PC-3 (cell line): ENCODE measurements at regions not wholly inside any gene's neighbourhood (a gene's known extent, or its start where the extent isn't known, plus 50 kb on each side); places are given as distances from the start of the nearest gene placed in this dataset.
A peak's percentile ranks its signal among the peaks of the same experiment; 100 is the strongest.

Experiments used
- ATAC-seq: fragments of 200-7000 bp; cut with Tn5 transposase; 2 replicates; pipeline ENCODE4 v1.9.1; 2020; ENCODE audit warnings: mild to moderate bottlenecking, moderate library complexity
- BruUV-seq: library from RNA; stranded (reverse); fragments of 400-500 nt; replicated peaks from 2 replicates; lab custom pipeline; 2021; lab: Mats Ljungman, UMichigan
- CTCF ChIA-PET: fragments of 300-600 bp; sonication (Branson Sonifier 250); formaldehyde crosslinking; loops from one replicate; lab custom pipeline; 2022; ENCODE audit warnings: antibody characterized with exemption; lab: Charles Lee
- POLR2A ChIA-PET: fragments of 300-600 bp; sonication (Branson Sonifier 250); formaldehyde crosslinking; loops from one replicate; lab custom pipeline; 2022; ENCODE audit warnings: antibody characterized with exemption; ENCODE audit not compliant: unreplicated experiment; lab: Charles Lee
- DNase-seq: peaks from one replicate; pipeline ENCODE4 v3.0.0-alpha.2; 2015
- H2AFZ ChIP-seq: fragments of 300-600 bp; sonication (generic); 2 replicates; pipeline ENCODE4 v1.6.0; 2016; ENCODE audit warnings: antibody characterized with exemption, low read length
- H3F3A ChIP-seq: fragments of 300-600 bp; sonication (generic); one replicate; pipeline ENCODE4 v1.6.0; 2017; ENCODE audit warnings: antibody characterized with exemption, low read length, control low read depth, mild to moderate bottlenecking; ENCODE audit not compliant: unreplicated experiment
- H3K27ac ChIP-seq: fragments of 300-600 bp; sonication (generic); 2 replicates; pipeline ENCODE4 v1.5.1; 2016; ENCODE audit warnings: mild to moderate bottlenecking, low read length
- H3K27me3 ChIP-seq: fragments of 300-600 bp; sonication (generic); 2 replicates; pipeline ENCODE4 v1.6.1; 2016; ENCODE audit warnings: low read length, mixed read lengths
- H3K36me3 ChIP-seq: fragments of 300-600 bp; sonication (generic); 2 replicates; pipeline ENCODE4 v1.6.1; 2016; ENCODE audit warnings: low read depth, mixed run types, low read length, mixed read lengths
- H3K4me1 ChIP-seq: fragments of 300-600 bp; sonication (generic); 2 replicates; pipeline ENCODE4 v1.5.1; 2016; ENCODE audit warnings: low read length; ENCODE audit not compliant: insufficient read depth
- H3K4me2 ChIP-seq: fragments of 300-600 bp; sonication (generic); 2 replicates; pipeline ENCODE4 v1.6.0; 2016; ENCODE audit warnings: low read length
- H3K4me3 ChIP-seq: fragments of 300-600 bp; sonication (generic); 2 replicates; pipeline ENCODE4 v1.5.1; 2016; ENCODE audit warnings: mild to moderate bottlenecking, low read length, mixed read lengths
- H3K79me2 ChIP-seq: fragments of 300-600 bp; sonication (generic); 2 replicates; pipeline ENCODE4 v1.6.1; 2017; ENCODE audit warnings: low read length, mixed read lengths
- H3K9ac ChIP-seq: fragments of 300-600 bp; sonication (generic); 2 replicates; pipeline ENCODE4 v1.6.0; 2016; ENCODE audit warnings: mild to moderate bottlenecking, low read length
- H3K9me2 ChIP-seq: fragments of 300-600 bp; sonication (generic); replicated peaks from 2 replicates; pipeline ENCODE4 v1.6.1; 2016; ENCODE audit warnings: mixed run types, low read length, mixed read lengths
- H3K9me3 ChIP-seq: fragments of 300-600 bp; sonication (generic); 2 replicates; pipeline ENCODE4 v1.6.1; 2016; ENCODE audit warnings: low read length, mixed read lengths
- H4K20me1 ChIP-seq: fragments of 300-600 bp; sonication (generic); 2 replicates; pipeline ENCODE4 v1.6.1; 2016; ENCODE audit warnings: low read length, mixed read lengths
- EZH2 ChIP-seq: fragments of 300-600 bp; sonication (generic); IDR thresholded peaks from one replicate; pipeline ENCODE4 v1.6.1; 2017; ENCODE audit warnings: antibody characterized with exemption, mild to moderate bottlenecking, low read length; ENCODE audit not compliant: unreplicated experiment
- EZH2phosphoT487 ChIP-seq: fragments of 300-600 bp; sonication (generic); IDR thresholded peaks from 2 replicates; pipeline ENCODE4 v1.6.1; 2018; ENCODE audit warnings: mild to moderate bottlenecking, antibody characterized with exemption, low read length, borderline replicate concordance
- intact Hi-C: fragments of 100-400 bp; cut with micrococcal nuclease; formaldehyde crosslinking; loops from 2 replicates; pipeline ENCODE4 v1.9.0; 2023
- TF ChIP-seq, protein P1 (sequence below): fragments of 300-600 bp; sonication (generic); conservative IDR thresholded peaks from 2 replicates; pipeline ENCODE4 v1.5.1; 2017; ENCODE audit warnings: antibody characterized with exemption, low read depth, mild to moderate bottlenecking, low read length

DNA sequence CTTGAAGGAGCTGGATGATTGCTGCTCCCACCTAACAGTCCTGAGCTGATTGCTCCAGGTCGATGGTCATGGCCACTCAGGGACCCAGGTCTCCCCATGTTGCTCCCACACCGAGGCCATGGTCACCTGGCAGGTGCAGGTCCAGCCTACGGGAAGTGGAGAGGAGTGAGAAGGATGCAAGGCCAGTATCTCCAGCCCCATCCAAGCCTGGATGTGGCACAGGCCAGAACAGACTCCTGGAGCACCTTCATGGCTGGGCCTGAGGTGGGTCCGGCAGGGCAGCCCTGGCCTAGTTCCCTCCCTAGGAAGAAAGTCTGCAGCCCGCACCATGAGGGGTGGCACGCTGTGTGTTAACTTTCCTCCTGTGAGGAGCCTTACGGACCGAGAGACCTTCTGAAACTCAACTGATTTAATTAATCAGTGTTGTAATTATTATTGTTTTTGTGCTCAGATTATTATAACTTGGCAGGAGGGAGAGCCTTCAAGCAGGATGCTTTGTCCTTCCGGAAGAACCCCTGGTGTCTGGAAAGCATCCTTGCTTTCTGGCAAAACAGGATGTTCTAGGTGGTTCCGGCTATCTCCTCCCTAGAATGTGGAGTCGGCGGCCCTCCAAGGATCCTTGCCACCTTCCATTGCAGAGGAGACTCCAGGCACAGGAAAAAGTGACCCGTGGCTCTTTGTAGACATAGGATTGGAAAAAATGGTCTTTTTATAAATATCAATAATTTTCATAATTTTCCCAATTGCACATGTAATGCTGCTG, 92.3 kb upstream of the ADRA2C start:
- no peaks in the 10 kb centered on the region for H3F3A ChIP-seq
- CTCF ChIA-PET, result no interaction called here
- no peak overlapping the region for H3K4me3 ChIP-seq
- no peaks in the 10 kb centered on the region for H3K9me3 ChIP-seq
- POLR2A ChIA-PET, result no interaction called here
- H3K4me2 ChIP-seq, result no peak overlapping the region
- no peak for DNase-seq
- H3K9ac ChIP-seq, result no peak overlapping the region
- H3K27ac ChIP-seq, result no peak overlapping the region
- H3K27me3 ChIP-seq, result 0 out of 2 replicates have a peak, but pooled peaks cover 5% of the 10 kb centered on the region
- no TSS peak for BruUV-seq
- intact Hi-C loops, result no loop called here
- H3K4me1 ChIP-seq, result peaks cover 12% of the 10 kb centered on the region
- TF ChIP-seq, protein P1, sequence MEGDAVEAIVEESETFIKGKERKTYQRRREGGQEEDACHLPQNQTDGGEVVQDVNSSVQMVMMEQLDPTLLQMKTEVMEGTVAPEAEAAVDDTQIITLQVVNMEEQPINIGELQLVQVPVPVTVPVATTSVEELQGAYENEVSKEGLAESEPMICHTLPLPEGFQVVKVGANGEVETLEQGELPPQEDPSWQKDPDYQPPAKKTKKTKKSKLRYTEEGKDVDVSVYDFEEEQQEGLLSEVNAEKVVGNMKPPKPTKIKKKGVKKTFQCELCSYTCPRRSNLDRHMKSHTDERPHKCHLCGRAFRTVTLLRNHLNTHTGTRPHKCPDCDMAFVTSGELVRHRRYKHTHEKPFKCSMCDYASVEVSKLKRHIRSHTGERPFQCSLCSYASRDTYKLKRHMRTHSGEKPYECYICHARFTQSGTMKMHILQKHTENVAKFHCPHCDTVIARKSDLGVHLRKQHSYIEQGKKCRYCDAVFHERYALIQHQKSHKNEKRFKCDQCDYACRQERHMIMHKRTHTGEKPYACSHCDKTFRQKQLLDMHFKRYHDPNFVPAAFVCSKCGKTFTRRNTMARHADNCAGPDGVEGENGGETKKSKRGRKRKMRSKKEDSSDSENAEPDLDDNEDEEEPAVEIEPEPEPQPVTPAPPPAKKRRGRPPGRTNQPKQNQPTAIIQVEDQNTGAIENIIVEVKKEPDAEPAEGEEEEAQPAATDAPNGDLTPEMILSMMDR, result no peak
- TF ChIP-seq EZH2phosphoT487 (no peak), EZH2 (no peak)
- 0 out of 2 replicates have a peak, but pooled peaks cover 4% of the 10 kb centered on the region for H4K20me1 ChIP-seq
- H2AFZ ChIP-seq, result no peak overlapping the region
- ATAC-seq, result no peak
- no peaks in the 10 kb centered on the region for H3K36me3 ChIP-seq
- H3K79me2 ChIP-seq, result no peaks in the 10 kb centered on the region
- H3K9me2 ChIP-seq, result no peaks in the 10 kb centered on the region

DNA sequence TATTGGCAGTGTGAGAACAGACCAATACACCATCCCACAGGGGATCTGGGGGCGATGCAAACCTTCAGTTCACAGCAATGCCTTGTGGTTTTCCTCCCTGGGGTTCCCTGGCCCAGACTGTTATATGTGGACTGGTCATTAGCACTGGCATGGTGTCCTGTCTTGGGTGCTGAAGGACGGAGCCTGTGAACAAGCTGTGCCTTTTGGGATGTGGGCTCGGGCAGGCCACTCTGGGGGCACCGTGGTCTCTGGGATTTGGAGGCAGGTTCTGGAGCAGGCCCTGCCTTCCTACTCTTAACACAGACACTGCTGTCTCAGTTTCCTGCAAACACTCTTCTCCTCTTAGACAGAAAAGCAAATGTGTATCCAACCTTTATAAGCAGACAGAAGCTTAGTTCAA, 93.0 kb upstream of the ADRA2C start:
- H3K36me3 ChIP-seq, result no peaks in the 10 kb centered on the region
- no peaks in the 10 kb centered on the region for H3K9me2 ChIP-seq
- 0 out of 2 replicates have a peak, but pooled peaks cover 4% of the 10 kb centered on the region for H4K20me1 ChIP-seq
- H3K9ac ChIP-seq, result no peak overlapping the region
- TF ChIP-seq EZH2phosphoT487 (no peak), EZH2 (no peak)
- TF ChIP-seq, protein P1, result no peak
- no peak for DNase-seq
- H2AFZ ChIP-seq, result no peak overlapping the region
- H3K9me3 ChIP-seq, result no peaks in the 10 kb centered on the region
- peaks cover 12% of the 10 kb centered on the region for H3K4me1 ChIP-seq
- H3K27me3 ChIP-seq, result 0 out of 2 replicates have a peak, but pooled peaks cover 5% of the 10 kb centered on the region
- no peaks in the 10 kb centered on the region for H3F3A ChIP-seq
- H3K4me2 ChIP-seq, result no peak overlapping the region
- ChIA-PET POLR2A (no interaction called here), CTCF (no interaction called here)
- BruUV-seq, result no TSS peak
- H3K4me3 ChIP-seq, result no peak overlapping the region
- no peaks in the 10 kb centered on the region for H3K79me2 ChIP-seq
- H3K27ac ChIP-seq, result no peak overlapping the region
- intact Hi-C loops, result no loop called here
- ATAC-seq, result no peak

DNA sequence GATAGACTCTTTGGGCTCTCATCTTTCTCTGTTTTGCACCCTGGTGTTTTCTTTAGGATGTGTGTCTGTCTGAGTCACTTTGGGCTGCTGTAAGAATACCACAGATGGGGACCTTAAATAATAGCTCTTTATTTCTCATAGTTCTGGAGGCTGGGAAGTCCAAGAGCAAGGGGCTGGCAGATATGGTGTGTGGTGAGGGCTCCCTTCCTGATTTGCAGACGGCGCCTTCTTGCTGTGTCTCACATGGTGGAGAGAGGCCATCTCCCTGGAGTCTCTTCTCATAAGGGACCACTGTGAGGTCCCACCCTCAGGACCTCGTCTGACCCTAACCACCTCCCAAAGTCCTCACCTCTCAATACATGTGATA, 93.7 kb upstream of the ADRA2C start:
- H3K27ac ChIP-seq, result no peak overlapping the region
- peak overlapping the region; percentile 51 for H3K4me2 ChIP-seq
- ATAC-seq, result no peak
- H3K27me3 ChIP-seq, result 0 out of 2 replicates have a peak, but pooled peaks cover 5% of the 10 kb centered on the region
- H3K9me2 ChIP-seq, result no peaks in the 10 kb centered on the region
- intact Hi-C loops, result no loop called here
- 0 out of 2 replicates have a peak, but pooled peaks cover 4% of the 10 kb centered on the region for H4K20me1 ChIP-seq
- no peaks in the 10 kb centered on the region for H3K36me3 ChIP-seq
- H3K4me1 ChIP-seq, result peaks cover 12% of the 10 kb centered on the region
- no peaks in the 10 kb centered on the region for H3F3A ChIP-seq
- H3K9me3 ChIP-seq, result no peaks in the 10 kb centered on the region
- H3K4me3 ChIP-seq, result no peak overlapping the region
- BruUV-seq, result no TSS peak
- TF ChIP-seq EZH2phosphoT487 (no peak), EZH2 (no peak)
- TF ChIP-seq, protein P1, result no peak
- CTCF ChIA-PET, result no interaction called here
- H3K9ac ChIP-seq, result no peak overlapping the region
- POLR2A ChIA-PET, result no interaction called here
- H2AFZ ChIP-seq, result no peak overlapping the region
- H3K79me2 ChIP-seq, result no peaks in the 10 kb centered on the region
- no peak for DNase-seq
